Ascending aorta (tissue), 2 donors: ENCODE measurements at regions not wholly inside any gene's neighbourhood (a gene's known extent, or its start where the extent isn't known, plus 50 kb on each side); places are given as distances from the start of the nearest gene placed in this dataset.

Experiments used
- DNase-seq, 2 donors: peaks; one replicate each; pipeline ENCODE4 v3.0.0-alpha.2; 2019; ENCODE audit warnings: low spot score in 2 of 2
- H3K27ac ChIP-seq, 2 donors: fragments of 200-600 bp; sonication (generic); one replicate each; pipeline ENCODE4 v1.5.1; 2016 to 2017; ENCODE audit warnings: mild to moderate bottlenecking in 1 of 2
- H3K27me3 ChIP-seq: fragments of 200-600 bp; sonication (generic); one replicate; pipeline ENCODE4 v1.5.1; 2017
- H3K36me3 ChIP-seq, 2 donors: fragments of 200-600 bp; sonication (generic); one replicate each; pipeline ENCODE4 v1.5.1; 2016
- H3K4me1 ChIP-seq, 2 donors: fragments of 200-600 bp; sonication (generic); one replicate each; pipeline ENCODE4 v1.5.1; 2016 to 2017; ENCODE audit warnings: mild to moderate bottlenecking in 1 of 2
- H3K4me3 ChIP-seq, 2 donors: fragments of 200-600 bp; sonication (generic); one replicate each; pipeline ENCODE4 v1.5.1; 2016 to 2017; ENCODE audit warnings: mild to moderate bottlenecking in 1 of 2
- H3K9me3 ChIP-seq, 2 donors: fragments of 200-600 bp; sonication (generic); one replicate each; pipeline ENCODE4 v1.5.1; 2016
- intact Hi-C: fragments of 100-400 bp; cut with DNase I; formaldehyde crosslinking; loops from one replicate; pipeline ENCODE4 v1.15.1; 2023
- TF ChIP-seq, protein P1 (sequence below), 3 experiments: fragments of 200-600 bp in 2 of 3; fragments of 450-650 bp in 1 of 3; sonication (generic) in 2 of 3; IDR thresholded peaks; one replicate each; pipeline ENCODE4 v1.5.1; 2016 to 2019; ENCODE audit warnings: antibody characterized with exemption in 3 of 3, mild to moderate bottlenecking in 1 of 3, moderate library complexity in 1 of 3

DNA sequence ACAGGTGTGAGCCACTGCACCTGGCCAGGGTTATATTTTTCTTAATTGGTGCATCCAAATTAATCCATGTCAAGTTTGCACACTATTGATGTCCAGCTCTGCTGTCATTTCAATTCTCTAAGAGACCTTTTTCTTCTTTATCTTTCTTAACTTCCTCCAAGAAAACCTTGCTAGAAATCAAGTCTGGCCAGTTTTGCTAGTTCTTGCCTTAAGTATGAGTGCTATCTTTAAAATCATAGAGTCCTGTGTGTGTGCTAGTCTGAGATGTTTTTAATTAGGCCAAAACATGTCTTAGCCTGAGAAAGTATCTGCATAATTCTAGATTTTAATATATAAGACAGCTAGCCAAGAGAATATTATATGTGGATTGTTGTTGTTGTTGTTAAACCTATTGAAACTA, 56.2 kb upstream of the SLC39A10 start:
- TF ChIP-seq, protein P1, sequence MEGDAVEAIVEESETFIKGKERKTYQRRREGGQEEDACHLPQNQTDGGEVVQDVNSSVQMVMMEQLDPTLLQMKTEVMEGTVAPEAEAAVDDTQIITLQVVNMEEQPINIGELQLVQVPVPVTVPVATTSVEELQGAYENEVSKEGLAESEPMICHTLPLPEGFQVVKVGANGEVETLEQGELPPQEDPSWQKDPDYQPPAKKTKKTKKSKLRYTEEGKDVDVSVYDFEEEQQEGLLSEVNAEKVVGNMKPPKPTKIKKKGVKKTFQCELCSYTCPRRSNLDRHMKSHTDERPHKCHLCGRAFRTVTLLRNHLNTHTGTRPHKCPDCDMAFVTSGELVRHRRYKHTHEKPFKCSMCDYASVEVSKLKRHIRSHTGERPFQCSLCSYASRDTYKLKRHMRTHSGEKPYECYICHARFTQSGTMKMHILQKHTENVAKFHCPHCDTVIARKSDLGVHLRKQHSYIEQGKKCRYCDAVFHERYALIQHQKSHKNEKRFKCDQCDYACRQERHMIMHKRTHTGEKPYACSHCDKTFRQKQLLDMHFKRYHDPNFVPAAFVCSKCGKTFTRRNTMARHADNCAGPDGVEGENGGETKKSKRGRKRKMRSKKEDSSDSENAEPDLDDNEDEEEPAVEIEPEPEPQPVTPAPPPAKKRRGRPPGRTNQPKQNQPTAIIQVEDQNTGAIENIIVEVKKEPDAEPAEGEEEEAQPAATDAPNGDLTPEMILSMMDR (IDR thresholded peaks at IDR 0.05), result no peak
- no peak for DNase-seq
- Histone ChIP-seq H3K9me3 (no peaks in the 10 kb centered on the region), H3K36me3 (no peaks in the 10 kb centered on the region), H3K4me1 (no peaks in the 10 kb centered on the region), H3K27ac (no peak overlapping the region), H3K4me3 (no peak overlapping the region), H3K27me3 (no peaks in the 10 kb centered on the region)
- intact Hi-C loops, result no loop called here

DNA sequence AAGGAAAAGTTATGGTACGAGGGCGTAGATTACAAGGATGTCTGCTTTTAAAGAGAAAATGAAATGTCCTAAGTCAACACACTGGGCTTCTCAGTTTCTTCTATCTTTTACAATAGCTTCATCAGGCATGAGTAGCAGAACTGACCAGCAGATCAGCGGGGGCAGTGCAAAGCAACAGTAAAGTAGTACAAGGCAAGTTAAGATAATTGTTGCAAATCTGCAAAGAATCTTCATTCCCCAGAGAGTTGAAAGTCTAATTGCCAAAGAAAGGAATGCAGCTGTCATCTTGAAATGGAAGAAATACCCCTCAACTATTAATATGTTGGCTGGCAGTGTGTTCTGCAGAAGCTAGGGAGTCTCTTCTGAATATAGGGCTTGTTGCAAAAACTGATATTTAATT, 60.2 kb upstream of the SLC39A10 start:
- no peaks in the 10 kb centered on the region for H3K9me3 ChIP-seq
- H3K27ac ChIP-seq, result no peak overlapping the region
- no peak for DNase-seq
- no peaks in the 10 kb centered on the region for H3K4me1 ChIP-seq
- H3K36me3 ChIP-seq, result no peaks in the 10 kb centered on the region
- intact Hi-C loops, result no loop called here
- no peak overlapping the region for H3K4me3 ChIP-seq
- TF ChIP-seq, protein P1 (IDR thresholded peaks at IDR 0.05), result no peak
- no peaks in the 10 kb centered on the region for H3K27me3 ChIP-seq

DNA sequence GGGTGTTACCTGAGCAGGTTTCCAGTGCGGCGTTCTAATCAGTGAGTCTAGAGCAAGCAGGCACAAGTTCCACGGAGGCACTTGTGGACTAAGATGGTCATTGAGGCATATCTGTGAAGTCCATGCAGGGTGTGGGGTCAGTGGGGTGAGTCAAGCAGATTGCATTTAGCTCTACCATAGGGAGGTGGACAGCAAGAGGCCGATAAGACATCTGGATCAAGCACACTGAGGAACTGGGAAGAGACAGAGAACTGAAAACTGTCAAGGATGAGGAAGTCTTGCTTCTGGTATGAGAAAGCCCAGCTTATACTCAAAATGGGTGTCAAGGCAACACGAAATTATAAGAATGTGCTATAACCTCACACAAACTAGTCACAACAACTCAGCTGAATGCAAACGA, 61.2 kb upstream of the SLC39A10 start:
- TF ChIP-seq, protein P1 (IDR thresholded peaks at IDR 0.05), result no peak
- Histone ChIP-seq H3K27me3 (no peaks in the 10 kb centered on the region), H3K4me1 (no peaks in the 10 kb centered on the region), H3K9me3 (no peaks in the 10 kb centered on the region), H3K27ac (no peak overlapping the region), H3K4me3 (no peak overlapping the region), H3K36me3 (no peaks in the 10 kb centered on the region)
- DNase-seq, result no peak
- intact Hi-C loops, result no loop called here

DNA sequence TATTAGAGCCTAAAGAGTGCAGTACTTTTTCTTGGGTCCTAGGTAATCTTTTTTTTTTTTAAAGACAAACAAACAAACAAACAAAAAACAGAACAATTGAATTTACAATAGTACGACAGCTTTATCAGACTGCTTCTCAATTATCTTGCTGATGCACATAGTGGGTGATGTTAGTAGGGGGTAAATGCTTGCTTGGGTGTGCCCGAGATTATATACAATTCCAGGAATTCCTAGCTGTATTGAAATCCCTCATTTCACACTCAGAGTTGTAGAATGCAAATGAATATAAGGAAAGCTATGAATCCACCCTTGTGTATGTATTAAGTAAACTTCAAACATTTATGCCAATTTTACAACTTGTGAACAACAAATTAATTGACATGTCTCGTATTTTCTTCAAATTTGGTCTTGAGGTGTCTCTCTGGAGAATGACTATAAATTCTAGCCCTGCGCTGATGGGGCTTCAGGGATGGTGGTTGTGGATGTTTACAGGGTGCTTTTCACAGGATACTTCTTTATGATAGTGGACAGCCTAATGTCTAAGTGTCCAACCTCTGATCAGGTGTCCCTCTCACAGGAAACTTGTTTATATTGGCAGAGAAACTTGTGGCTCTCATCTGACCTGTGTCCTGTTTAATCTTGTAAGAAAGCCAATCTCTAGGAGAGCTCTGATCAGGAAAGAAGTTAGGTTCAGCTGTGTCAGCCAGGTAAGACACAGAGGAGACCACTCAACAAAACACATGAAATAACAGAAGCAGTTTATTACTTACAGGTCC, 61.9 kb upstream of the SLC39A10 start:
- TF ChIP-seq, protein P1 (IDR thresholded peaks at IDR 0.05), result no peak
- intact Hi-C loops, result no loop called here
- Histone ChIP-seq H3K4me1 (peaks cover 0 to 4% of the 10 kb centered on the region in 2 donors), H3K4me3 (no peak overlapping the region), H3K9me3 (no peaks in the 10 kb centered on the region), H3K36me3 (no peaks in the 10 kb centered on the region), H3K27me3 (no peaks in the 10 kb centered on the region), H3K27ac (no peak overlapping the region)
- DNase-seq, result no peak

DNA sequence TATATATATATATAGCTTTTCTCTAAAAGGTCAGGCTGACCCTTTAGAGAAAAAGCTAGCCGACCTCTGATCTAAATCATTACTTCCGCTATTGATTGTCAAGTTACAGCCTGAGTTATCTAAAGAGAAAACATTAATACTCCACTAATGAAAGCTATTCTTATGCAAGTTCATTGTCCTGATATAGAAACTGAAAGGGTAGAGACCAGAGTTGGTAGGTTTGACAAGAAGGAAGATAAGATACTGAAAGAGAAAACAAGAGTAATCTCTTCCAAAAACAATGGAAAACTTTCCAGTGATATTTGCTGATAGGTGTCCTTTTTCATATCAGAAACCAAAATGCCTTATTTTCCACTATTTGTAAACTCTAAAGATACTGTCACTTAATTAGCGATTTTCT, 62.8 kb upstream of the SLC39A10 start:
- intact Hi-C loops, result no loop called here
- Histone ChIP-seq H3K27me3 (no peaks in the 10 kb centered on the region), H3K36me3 (no peaks in the 10 kb centered on the region), H3K9me3 (no peaks in the 10 kb centered on the region), H3K4me3 (peak overlapping the region in 1 of 2 donors; percentile 8), H3K4me1 (peaks cover 0 to 4% of the 10 kb centered on the region in 2 donors), H3K27ac (no peak overlapping the region)
- DNase-seq, result no peak
- TF ChIP-seq, protein P1 (IDR thresholded peaks at IDR 0.05), result no peak
